Fibroblast of skin of abdomen (primary cell): ENCODE measurements at regions not wholly inside any gene's neighbourhood (a gene's known extent, or its start where the extent isn't known, plus 50 kb on each side); places are given as distances from the start of the nearest gene placed in this dataset.
A peak's percentile ranks its signal among the peaks of the same experiment; 100 is the strongest.
"Not testable (repeated sequence)": the region's sequence is repeated elsewhere in the genome, so short reads cannot be mapped to it uniquely, and the experiment has no call there.

ENCODE experiments used
- DNase-seq: peaks from one replicate; pipeline ENCODE4 v3.0.0-alpha.2; 2013

- DNase-seq, result no peak
Observed at GRCh38 chr1:166395729-166396128, 228.9 kb upstream of the FAM78B start.

GRCh38 chr1:166409253-166410082, 242.7 kb upstream of the FAM78B start:
- not testable (repeated sequence) for DNase-seq

GRCh38 chr1:166410083-166410385, 243.2 kb upstream of the FAM78B start:
- DNase-seq, result no peak

- not testable (repeated sequence) for DNase-seq
Observed at GRCh38 chr1:166416831-166417230, 250.0 kb upstream of the FAM78B start.

- no peak for DNase-seq
Observed at GRCh38 chr1:166418344-166418933, 251.6 kb upstream of the FAM78B start.

- not testable (repeated sequence) for DNase-seq
Observed at GRCh38 chr1:166422586-166422985, 255.8 kb upstream of the FAM78B start.

- no peak for DNase-seq
Observed at GRCh38 chr1:166432655-166433054, 265.9 kb upstream of the FAM78B start.

GRCh38 chr1:166433404-166434304, 266.9 kb upstream of the FAM78B start:
- peak; percentile 1 for DNase-seq

GRCh38 chr1:166457700-166458099, 290.9 kb upstream of the FAM78B start:
- no peak for DNase-seq

GRCh38 chr1:166464333-166464732, 297.5 kb upstream of the FAM78B start:
- DNase-seq, result no peak

- DNase-seq, result no peak
Observed at GRCh38 chr1:166470014-166470413, 303.2 kb upstream of the FAM78B start.

- no peak for DNase-seq
Observed at GRCh38 chr1:166470441-166470840, 303.6 kb upstream of the FAM78B start.

- no peak for DNase-seq
Observed at GRCh38 chr1:166471359-166471758, 304.6 kb upstream of the FAM78B start.

- peak; percentile 18 for DNase-seq
Observed at GRCh38 chr1:166479052-166479631, 312.3 kb upstream of the FAM78B start.

GRCh38 chr1:166484471-166484870, 317.7 kb upstream of the FAM78B start:
- no peak for DNase-seq

- no peak for DNase-seq
Observed at GRCh38 chr1:166484871-166485270, 318.1 kb upstream of the FAM78B start.

- DNase-seq, result peak; percentile 4
Observed at GRCh38 chr1:166485620-166486019, 318.8 kb upstream of the FAM78B start.

- no peak for DNase-seq
Observed at GRCh38 chr1:166488327-166488726, 321.5 kb upstream of the FAM78B start.

- DNase-seq, result no peak
Observed at GRCh38 chr1:166489356-166489669, 322.5 kb upstream of the FAM78B start.

GRCh38 chr1:166489670-166490436, 323.1 kb upstream of the FAM78B start:
- peak; percentile 13 for DNase-seq

- no peak for DNase-seq
Observed at GRCh38 chr1:166490437-166490991, 323.7 kb upstream of the FAM78B start.

GRCh38 chr1:166493765-166494164, 327.0 kb upstream of the FAM78B start:
- not testable (repeated sequence) for DNase-seq
